ENCODE measurements at regions not wholly inside any gene's neighbourhood (a gene's known extent, or its start where the extent isn't known, plus 50 kb on each side); places are given as distances from the start of the nearest gene placed in this dataset.

DNA sequence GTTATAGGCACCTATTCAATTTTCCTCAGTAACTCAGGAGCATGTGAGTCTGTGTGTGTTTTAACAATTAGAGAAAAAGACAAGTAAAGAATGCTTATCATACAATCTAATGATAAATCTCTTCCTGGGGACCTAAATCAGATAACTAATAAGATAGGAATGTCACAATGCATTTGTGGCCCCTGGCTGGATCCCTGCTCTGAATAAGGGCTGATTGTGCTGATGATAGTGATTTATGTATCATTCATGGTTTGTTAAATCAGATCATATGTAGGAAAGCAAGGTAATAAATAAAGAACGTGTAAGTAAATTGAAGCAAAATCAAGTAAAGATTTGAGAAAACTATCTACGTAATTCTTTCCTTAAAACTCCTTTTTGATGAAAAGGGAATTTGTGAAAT lies 145.9 kb downstream of the C7orf25 start:
- no peaks in the 10 kb centered on the region for H3K4me1 ChIP-seq (ENCODE audit: control insufficient read depth, insufficient read depth, low read length)
- H3K9me3 ChIP-seq (ENCODE audit: control insufficient read depth, insufficient read depth, low read depth, low read length): no peaks in the 10 kb centered on the region
- H3K4me3 ChIP-seq (ENCODE audit: low read depth in 2 of 2, low read length in 2 of 2): no peak overlapping the region
- DNase-seq (ENCODE audit: low read depth, low spot score): no peak
- no peak for ATAC-seq
- CTCF ChIA-PET: no interaction called here
- no TSS peak for BruUV-seq (replicated peaks)
- in situ Hi-C loops (cut with HindIII; ENCODE audit: low pct_unique_long_range_greater_than_20kb, low sequenced_read_pairs): no loop called here
- no peaks in the 10 kb centered on the region for H3K27me3 ChIP-seq (ENCODE audit: control insufficient read depth, insufficient read depth, low read length)
- intact Hi-C loops (cut with micrococcal nuclease; ENCODE audit: unreplicated experiment): no loop called here
- H3K36me3 ChIP-seq (ENCODE audit: control insufficient read depth, insufficient read depth, low read length): no peaks in the 10 kb centered on the region
- TF ChIP-seq, protein P1, sequence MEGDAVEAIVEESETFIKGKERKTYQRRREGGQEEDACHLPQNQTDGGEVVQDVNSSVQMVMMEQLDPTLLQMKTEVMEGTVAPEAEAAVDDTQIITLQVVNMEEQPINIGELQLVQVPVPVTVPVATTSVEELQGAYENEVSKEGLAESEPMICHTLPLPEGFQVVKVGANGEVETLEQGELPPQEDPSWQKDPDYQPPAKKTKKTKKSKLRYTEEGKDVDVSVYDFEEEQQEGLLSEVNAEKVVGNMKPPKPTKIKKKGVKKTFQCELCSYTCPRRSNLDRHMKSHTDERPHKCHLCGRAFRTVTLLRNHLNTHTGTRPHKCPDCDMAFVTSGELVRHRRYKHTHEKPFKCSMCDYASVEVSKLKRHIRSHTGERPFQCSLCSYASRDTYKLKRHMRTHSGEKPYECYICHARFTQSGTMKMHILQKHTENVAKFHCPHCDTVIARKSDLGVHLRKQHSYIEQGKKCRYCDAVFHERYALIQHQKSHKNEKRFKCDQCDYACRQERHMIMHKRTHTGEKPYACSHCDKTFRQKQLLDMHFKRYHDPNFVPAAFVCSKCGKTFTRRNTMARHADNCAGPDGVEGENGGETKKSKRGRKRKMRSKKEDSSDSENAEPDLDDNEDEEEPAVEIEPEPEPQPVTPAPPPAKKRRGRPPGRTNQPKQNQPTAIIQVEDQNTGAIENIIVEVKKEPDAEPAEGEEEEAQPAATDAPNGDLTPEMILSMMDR (IDR thresholded peaks at IDR 0.05): no peak
- TF ChIP-seq, protein P2, sequence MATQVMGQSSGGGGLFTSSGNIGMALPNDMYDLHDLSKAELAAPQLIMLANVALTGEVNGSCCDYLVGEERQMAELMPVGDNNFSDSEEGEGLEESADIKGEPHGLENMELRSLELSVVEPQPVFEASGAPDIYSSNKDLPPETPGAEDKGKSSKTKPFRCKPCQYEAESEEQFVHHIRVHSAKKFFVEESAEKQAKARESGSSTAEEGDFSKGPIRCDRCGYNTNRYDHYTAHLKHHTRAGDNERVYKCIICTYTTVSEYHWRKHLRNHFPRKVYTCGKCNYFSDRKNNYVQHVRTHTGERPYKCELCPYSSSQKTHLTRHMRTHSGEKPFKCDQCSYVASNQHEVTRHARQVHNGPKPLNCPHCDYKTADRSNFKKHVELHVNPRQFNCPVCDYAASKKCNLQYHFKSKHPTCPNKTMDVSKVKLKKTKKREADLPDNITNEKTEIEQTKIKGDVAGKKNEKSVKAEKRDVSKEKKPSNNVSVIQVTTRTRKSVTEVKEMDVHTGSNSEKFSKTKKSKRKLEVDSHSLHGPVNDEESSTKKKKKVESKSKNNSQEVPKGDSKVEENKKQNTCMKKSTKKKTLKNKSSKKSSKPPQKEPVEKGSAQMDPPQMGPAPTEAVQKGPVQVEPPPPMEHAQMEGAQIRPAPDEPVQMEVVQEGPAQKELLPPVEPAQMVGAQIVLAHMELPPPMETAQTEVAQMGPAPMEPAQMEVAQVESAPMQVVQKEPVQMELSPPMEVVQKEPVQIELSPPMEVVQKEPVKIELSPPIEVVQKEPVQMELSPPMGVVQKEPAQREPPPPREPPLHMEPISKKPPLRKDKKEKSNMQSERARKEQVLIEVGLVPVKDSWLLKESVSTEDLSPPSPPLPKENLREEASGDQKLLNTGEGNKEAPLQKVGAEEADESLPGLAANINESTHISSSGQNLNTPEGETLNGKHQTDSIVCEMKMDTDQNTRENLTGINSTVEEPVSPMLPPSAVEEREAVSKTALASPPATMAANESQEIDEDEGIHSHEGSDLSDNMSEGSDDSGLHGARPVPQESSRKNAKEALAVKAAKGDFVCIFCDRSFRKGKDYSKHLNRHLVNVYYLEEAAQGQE (IDR thresholded peaks at IDR 0.05; ENCODE audit: insufficient read depth in 1 of 2, low read depth in 2 of 2, low read length in 1 of 2): no peak
- no peak for TF ChIP-seq SIN3A (IDR thresholded peaks at IDR 0.05; ENCODE audit: borderline replicate concordance, insufficient read depth, low read depth, low read length)
- TF ChIP-seq TCF7L2 (IDR thresholded peaks at IDR 0.05; ENCODE audit: low read depth, low read length): no peak
- TF ChIP-seq POLR2AphosphoS5 (IDR thresholded peaks at IDR 0.05; ENCODE audit: low read depth, low read length): no peak
- POLR2A ChIA-PET: no interaction called here
- no peak overlapping the region for H3K27ac ChIP-seq (ENCODE audit: low read length)

DNA sequence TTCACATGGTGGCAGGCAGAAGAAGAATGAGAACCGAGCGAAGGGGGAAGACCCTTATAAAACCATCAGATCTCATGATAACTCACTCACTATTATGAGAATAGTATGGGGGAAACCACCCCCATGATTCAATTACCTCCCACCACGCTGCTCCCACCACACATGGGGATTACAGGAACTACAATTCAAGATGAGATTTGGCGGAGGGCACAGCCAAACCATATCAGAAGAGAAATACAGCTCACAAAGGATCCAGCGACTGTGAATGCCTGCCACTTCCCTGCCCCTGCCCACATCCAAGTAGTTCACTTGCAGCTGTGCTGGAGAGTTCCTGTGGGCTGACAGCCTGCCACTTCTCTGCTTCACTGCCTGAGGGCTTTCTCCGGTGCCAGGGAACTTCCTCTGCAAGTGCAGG lies 148.7 kb downstream of the C7orf25 start:
- TF ChIP-seq, protein P2 (IDR thresholded peaks at IDR 0.05; ENCODE audit: insufficient read depth in 1 of 2, low read depth in 2 of 2, low read length in 1 of 2): no peak
- TF ChIP-seq TCF7L2 (IDR thresholded peaks at IDR 0.05; ENCODE audit: low read depth, low read length) (no peak), POLR2AphosphoS5 (IDR thresholded peaks at IDR 0.05; ENCODE audit: low read depth, low read length) (no peak)
- TF ChIP-seq, protein P1 (IDR thresholded peaks at IDR 0.05): no peak
- Histone ChIP-seq H3K9me3 (ENCODE audit: control insufficient read depth, insufficient read depth, low read depth, low read length) (no peaks in the 10 kb centered on the region), H3K4me1 (ENCODE audit: control insufficient read depth, insufficient read depth, low read length) (no peaks in the 10 kb centered on the region), H3K27me3 (ENCODE audit: control insufficient read depth, insufficient read depth, low read length) (no peaks in the 10 kb centered on the region), H3K4me3 (ENCODE audit: low read depth in 2 of 2, low read length in 2 of 2) (no peak overlapping the region), H3K36me3 (ENCODE audit: control insufficient read depth, insufficient read depth, low read length) (no peaks in the 10 kb centered on the region), H3K27ac (ENCODE audit: low read length) (no peak overlapping the region)
- no peak for ATAC-seq
- DNase-seq (ENCODE audit: low read depth, low spot score): no peak
- ChIA-PET CTCF (no interaction called here), POLR2A (no interaction called here)
- no TSS peak for BruUV-seq (replicated peaks)
- in situ Hi-C loops (cut with HindIII; ENCODE audit: low pct_unique_long_range_greater_than_20kb, low sequenced_read_pairs) (no loop called here), intact Hi-C loops (cut with micrococcal nuclease; ENCODE audit: unreplicated experiment) (no loop called here)
